Neural progenitor cell (in vitro differentiated cells): ENCODE measurements at regions not wholly inside any gene's neighbourhood (a gene's known extent, or its start where the extent isn't known, plus 50 kb on each side); places are given as distances from the start of the nearest gene placed in this dataset.

ENCODE experiments used
- DNase-seq: peaks from one replicate; pipeline ENCODE4 v3.0.0-alpha.2; 2016; ENCODE audit warnings: low spot score
- H2AFZ ChIP-seq: fragments of 200-600 bp; sonication (generic); replicated peaks from 2 replicates; pipeline ENCODE4 v1.6.1; 2016; ENCODE audit warnings: antibody characterized with exemption
- H3F3A ChIP-seq: fragments of 200-600 bp; sonication (generic); 2 replicates; pipeline ENCODE4 v1.6.1; 2016; ENCODE audit warnings: antibody characterized with exemption, low read depth
- H3K27ac ChIP-seq: fragments of 200-600 bp; sonication (generic); 2 replicates; pipeline ENCODE4 v1.5.1; 2016; ENCODE audit warnings: mild to moderate bottlenecking
- H3K27me3 ChIP-seq: fragments of 200-600 bp; sonication (generic); 2 replicates; pipeline ENCODE4 v1.6.1; 2016; ENCODE audit warnings: mild to moderate bottlenecking, moderate library complexity
- H3K36me3 ChIP-seq: fragments of 200-600 bp; sonication (generic); 2 replicates; pipeline ENCODE4 v1.5.1; 2016
- H3K4me1 ChIP-seq: fragments of 200-600 bp; sonication (generic); 2 replicates; pipeline ENCODE4 v1.6.1; 2016; ENCODE audit warnings: mixed run types
- H3K4me2 ChIP-seq: fragments of 200-600 bp; sonication (generic); 2 replicates; pipeline ENCODE4 v1.6.1; 2016
- H3K4me3 ChIP-seq: fragments of 200-600 bp; sonication (generic); 2 replicates; pipeline ENCODE4 v1.5.1; 2016
- H3K79me2 ChIP-seq: fragments of 200-600 bp; sonication (generic); 2 replicates; pipeline ENCODE4 v1.6.1; 2016; ENCODE audit warnings: low read depth
- H3K9ac ChIP-seq: fragments of 200-600 bp; sonication (generic); 2 replicates; pipeline ENCODE4 v1.6.1; 2016
- H3K9me3 ChIP-seq: fragments of 200-600 bp; sonication (generic); 2 replicates; pipeline ENCODE4 v1.5.1; 2016; ENCODE audit warnings: low read depth
- H4K20me1 ChIP-seq: fragments of 200-600 bp; sonication (generic); 2 replicates; pipeline ENCODE4 v1.6.1; 2016; ENCODE audit warnings: low read depth
- H3K27ac Mint-ChIP-seq: 3 replicates; pipeline ENCODE4 v1.8.0; 2021; ENCODE audit warnings: mixed read lengths
- H3K27me3 Mint-ChIP-seq: 2 replicates; pipeline ENCODE4 v1.8.0; 2022; ENCODE audit warnings: low read depth, mild to moderate bottlenecking, inconsistent platforms, moderate library complexity, mixed read lengths; ENCODE audit not compliant: insufficient read depth
- H3K36me3 Mint-ChIP-seq: 3 replicates; pipeline ENCODE4 v1.8.0; 2021; ENCODE audit warnings: mixed read lengths
- H3K4me1 Mint-ChIP-seq: 3 replicates; pipeline ENCODE4 v1.8.0; 2021; ENCODE audit warnings: mixed read lengths
- H3K4me3 Mint-ChIP-seq: 3 replicates; pipeline ENCODE4 v1.8.0; 2021; ENCODE audit warnings: mild to moderate bottlenecking, moderate library complexity, mixed read lengths
- H3K9me3 Mint-ChIP-seq: 3 replicates; pipeline ENCODE4 v1.8.0; 2020; ENCODE audit warnings: mixed read lengths
- CTCF ChIP-seq: fragments of 200-600 bp; sonication (generic); IDR thresholded peaks from 2 replicates; pipeline ENCODE4 v1.5.1; 2017; ENCODE audit warnings: antibody characterized with exemption, mild to moderate bottlenecking
- EZH2 ChIP-seq: fragments of 200-600 bp; sonication (generic); IDR thresholded peaks from 2 replicates; pipeline ENCODE4 v1.6.1; 2017; ENCODE audit warnings: antibody characterized with exemption, mild to moderate bottlenecking, moderate library complexity
- EZH2phosphoT487 ChIP-seq: fragments of 200-600 bp; sonication (generic); IDR thresholded peaks from 2 replicates; pipeline ENCODE4 v1.6.1; 2017; ENCODE audit warnings: antibody characterized with exemption

GRCh38 chr19:28453420-28453819 lies 759.5 kb downstream of the UQCRFS1 start:
- H3K79me2 ChIP-seq: no peaks in the 10 kb centered on the region
- no peaks in the 10 kb centered on the region for H3K27me3 Mint-ChIP-seq
- H3K9me3 ChIP-seq: no peaks in the 10 kb centered on the region
- H3K4me1 Mint-ChIP-seq: peaks cover 34% of the 10 kb centered on the region
- no peak for DNase-seq
- no peaks in the 10 kb centered on the region for H3K27me3 ChIP-seq
- no peak overlapping the region for H3K9ac ChIP-seq
- H3K4me3 Mint-ChIP-seq: no peak overlapping the region
- no peaks in the 10 kb centered on the region for H3K36me3 Mint-ChIP-seq
- peak overlapping the region; percentile 26 for H2AFZ ChIP-seq
- no peaks in the 10 kb centered on the region for H3K36me3 ChIP-seq
- H3K27ac ChIP-seq: no peak overlapping the region
- H3K27ac Mint-ChIP-seq: peak overlapping the region; percentile 32
- no peak overlapping the region for H3K4me3 ChIP-seq
- peaks cover 9% of the 10 kb centered on the region for H3F3A ChIP-seq
- no peaks in the 10 kb centered on the region for H4K20me1 ChIP-seq
- peaks cover 4% of the 10 kb centered on the region for H3K9me3 Mint-ChIP-seq
- H3K4me1 ChIP-seq: peaks cover 27% of the 10 kb centered on the region
- no peak overlapping the region for H3K4me2 ChIP-seq
- TF ChIP-seq EZH2phosphoT487: no peak
- TF ChIP-seq CTCF: no peak
- no peak for TF ChIP-seq EZH2

GRCh38 chr19:28449803-28450202 lies 763.1 kb downstream of the UQCRFS1 start:
- no peak for TF ChIP-seq EZH2phosphoT487
- TF ChIP-seq CTCF: no peak
- TF ChIP-seq EZH2: no peak
- H3K4me3 ChIP-seq: no peak overlapping the region
- H3K36me3 Mint-ChIP-seq: no peaks in the 10 kb centered on the region
- peaks cover 9% of the 10 kb centered on the region for H3F3A ChIP-seq
- no peaks in the 10 kb centered on the region for H3K9me3 ChIP-seq
- peaks cover 17% of the 10 kb centered on the region for H3K4me1 Mint-ChIP-seq
- H3K4me3 Mint-ChIP-seq: no peak overlapping the region
- H4K20me1 ChIP-seq: no peaks in the 10 kb centered on the region
- no peaks in the 10 kb centered on the region for H3K79me2 ChIP-seq
- H3K4me1 ChIP-seq: peaks cover 29% of the 10 kb centered on the region
- DNase-seq: no peak
- H3K9ac ChIP-seq: no peak overlapping the region
- peaks cover 15% of the 10 kb centered on the region for H3K9me3 Mint-ChIP-seq
- no peak overlapping the region for H3K27ac Mint-ChIP-seq
- no peak overlapping the region for H3K27ac ChIP-seq
- H3K4me2 ChIP-seq: no peak overlapping the region
- H3K27me3 ChIP-seq: no peaks in the 10 kb centered on the region
- no peaks in the 10 kb centered on the region for H3K36me3 ChIP-seq
- no peak overlapping the region for H2AFZ ChIP-seq
- H3K27me3 Mint-ChIP-seq: peaks cover 2% of the 10 kb centered on the region

- Histone ChIP-seq H3K4me2 (no peak overlapping the region), H3K9me3 (no peaks in the 10 kb centered on the region), H3K36me3 (no peaks in the 10 kb centered on the region), H3K79me2 (no peaks in the 10 kb centered on the region), H3K27ac (no peak overlapping the region), H3K4me1 (peaks cover 15% of the 10 kb centered on the region), H2AFZ (peak overlapping the region; percentile 31), H3K27me3 (no peaks in the 10 kb centered on the region), H3K9ac (no peak overlapping the region), H4K20me1 (no peaks in the 10 kb centered on the region), H3K4me3 (no peak overlapping the region), H3F3A (no peaks in the 10 kb centered on the region)
- Mint-ChIP-seq H3K4me1 (peaks cover 18% of the 10 kb centered on the region), H3K4me3 (no peak overlapping the region), H3K27ac (no peak overlapping the region), H3K36me3 (no peaks in the 10 kb centered on the region), H3K27me3 (peaks cover 5% of the 10 kb centered on the region), H3K9me3 (peaks cover 11% of the 10 kb centered on the region)
- DNase-seq: no peak
- no peak for TF ChIP-seq CTCF
- no peak for TF ChIP-seq EZH2phosphoT487
- TF ChIP-seq EZH2: no peak
Observed at GRCh38 chr19:28446511-28446910, 766.4 kb downstream of the UQCRFS1 start.

- DNase-seq: no peak
- H3K27ac Mint-ChIP-seq: no peak overlapping the region
Observed at GRCh38 chr19:28445826-28446225, 767.1 kb downstream of the UQCRFS1 start.

More at GRCh38 chr19:28445826-28446225, 767.1 kb downstream of the UQCRFS1 start:
- H3K79me2 ChIP-seq: no peaks in the 10 kb centered on the region
- no peaks in the 10 kb centered on the region for H3K27me3 ChIP-seq
- no peak overlapping the region for H3K4me3 ChIP-seq
- no peak overlapping the region for H3K4me2 ChIP-seq
- H3K4me3 Mint-ChIP-seq: no peak overlapping the region
- H3K9me3 Mint-ChIP-seq: peaks cover 11% of the 10 kb centered on the region
- H3K36me3 ChIP-seq: no peaks in the 10 kb centered on the region
- no peaks in the 10 kb centered on the region for H4K20me1 ChIP-seq
- no peak overlapping the region for H2AFZ ChIP-seq
- H3K4me1 ChIP-seq: peaks cover 15% of the 10 kb centered on the region
- TF ChIP-seq EZH2 (no peak), EZH2phosphoT487 (no peak), CTCF (no peak)
- no peaks in the 10 kb centered on the region for H3F3A ChIP-seq
- no peak overlapping the region for H3K9ac ChIP-seq
- H3K27ac ChIP-seq: no peak overlapping the region
- no peaks in the 10 kb centered on the region for H3K36me3 Mint-ChIP-seq
- H3K9me3 ChIP-seq: no peaks in the 10 kb centered on the region
- peaks cover 5% of the 10 kb centered on the region for H3K27me3 Mint-ChIP-seq
- peaks cover 18% of the 10 kb centered on the region for H3K4me1 Mint-ChIP-seq
